ENCODE measurements at regions not wholly inside any gene's neighbourhood (a gene's known extent, or its start where the extent isn't known, plus 50 kb on each side); places are given as distances from the start of the nearest gene placed in this dataset.

GRCh38 chr6:84920021-84920420 is 155.6 kb upstream of the TBX18 start:
- DNase-seq (ENCODE audit: low read depth): no peak
- TF ChIP-seq, protein P1, sequence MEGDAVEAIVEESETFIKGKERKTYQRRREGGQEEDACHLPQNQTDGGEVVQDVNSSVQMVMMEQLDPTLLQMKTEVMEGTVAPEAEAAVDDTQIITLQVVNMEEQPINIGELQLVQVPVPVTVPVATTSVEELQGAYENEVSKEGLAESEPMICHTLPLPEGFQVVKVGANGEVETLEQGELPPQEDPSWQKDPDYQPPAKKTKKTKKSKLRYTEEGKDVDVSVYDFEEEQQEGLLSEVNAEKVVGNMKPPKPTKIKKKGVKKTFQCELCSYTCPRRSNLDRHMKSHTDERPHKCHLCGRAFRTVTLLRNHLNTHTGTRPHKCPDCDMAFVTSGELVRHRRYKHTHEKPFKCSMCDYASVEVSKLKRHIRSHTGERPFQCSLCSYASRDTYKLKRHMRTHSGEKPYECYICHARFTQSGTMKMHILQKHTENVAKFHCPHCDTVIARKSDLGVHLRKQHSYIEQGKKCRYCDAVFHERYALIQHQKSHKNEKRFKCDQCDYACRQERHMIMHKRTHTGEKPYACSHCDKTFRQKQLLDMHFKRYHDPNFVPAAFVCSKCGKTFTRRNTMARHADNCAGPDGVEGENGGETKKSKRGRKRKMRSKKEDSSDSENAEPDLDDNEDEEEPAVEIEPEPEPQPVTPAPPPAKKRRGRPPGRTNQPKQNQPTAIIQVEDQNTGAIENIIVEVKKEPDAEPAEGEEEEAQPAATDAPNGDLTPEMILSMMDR (IDR thresholded peaks at IDR 0.05; ENCODE audit: low read length, missing control alignments): no peak
- no peak overlapping the region for H3K4me3 ChIP-seq (replicated peaks; ENCODE audit: low read depth, low read length)

GRCh38 chr6:84916704-84917103 is 152.3 kb upstream of the TBX18 start:
- DNase-seq (ENCODE audit: low read depth): no peak
- TF ChIP-seq, protein P1 (IDR thresholded peaks at IDR 0.05; ENCODE audit: low read length, missing control alignments): no peak
- H3K4me3 ChIP-seq (replicated peaks; ENCODE audit: low read depth, low read length): no peak overlapping the region

DNA sequence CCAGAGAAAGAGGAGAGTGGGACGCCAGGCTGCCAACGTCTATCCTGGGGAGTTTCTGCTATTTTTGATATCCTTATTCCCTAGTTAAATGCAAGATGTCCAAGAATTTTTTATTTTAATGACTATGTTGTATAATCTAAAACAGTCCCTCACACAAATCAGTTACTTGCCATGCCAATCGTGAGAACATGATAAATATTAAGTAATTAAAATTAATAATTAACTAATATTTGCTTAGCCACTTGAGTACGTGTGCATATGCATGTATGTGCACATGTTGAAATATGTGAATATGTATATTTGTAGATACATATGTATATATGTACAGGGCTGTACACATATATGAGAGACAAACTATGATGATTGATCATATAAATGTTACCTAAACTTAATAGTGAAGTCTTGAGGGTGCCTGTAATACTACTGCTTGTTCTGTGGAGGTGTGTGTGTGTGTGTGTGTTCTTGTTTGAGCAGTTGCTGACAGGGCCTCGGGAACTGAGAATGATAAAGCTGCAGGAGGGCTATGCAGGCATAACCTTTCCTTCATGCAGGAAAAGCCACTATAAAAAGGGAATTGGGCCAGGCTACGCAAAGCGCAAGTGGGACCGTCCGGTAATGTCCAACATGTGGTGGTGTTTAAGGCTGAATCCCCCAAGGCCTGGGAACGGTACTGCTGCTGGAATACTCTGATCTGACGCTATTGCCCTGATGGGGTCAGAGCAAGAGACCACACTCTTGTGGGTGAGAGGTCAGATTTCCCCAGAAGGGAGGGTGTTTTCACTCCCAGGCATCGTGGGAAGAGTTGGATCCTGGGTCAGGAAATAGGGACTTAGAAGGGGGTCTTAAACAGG is 148.3 kb upstream of the TBX18 start:
- TF ChIP-seq, protein P1 (IDR thresholded peaks at IDR 0.05; ENCODE audit: low read length, missing control alignments): no peak
- no peak overlapping the region for H3K4me3 ChIP-seq (replicated peaks; ENCODE audit: low read depth, low read length)
- no peak for DNase-seq (ENCODE audit: low read depth)

DNA sequence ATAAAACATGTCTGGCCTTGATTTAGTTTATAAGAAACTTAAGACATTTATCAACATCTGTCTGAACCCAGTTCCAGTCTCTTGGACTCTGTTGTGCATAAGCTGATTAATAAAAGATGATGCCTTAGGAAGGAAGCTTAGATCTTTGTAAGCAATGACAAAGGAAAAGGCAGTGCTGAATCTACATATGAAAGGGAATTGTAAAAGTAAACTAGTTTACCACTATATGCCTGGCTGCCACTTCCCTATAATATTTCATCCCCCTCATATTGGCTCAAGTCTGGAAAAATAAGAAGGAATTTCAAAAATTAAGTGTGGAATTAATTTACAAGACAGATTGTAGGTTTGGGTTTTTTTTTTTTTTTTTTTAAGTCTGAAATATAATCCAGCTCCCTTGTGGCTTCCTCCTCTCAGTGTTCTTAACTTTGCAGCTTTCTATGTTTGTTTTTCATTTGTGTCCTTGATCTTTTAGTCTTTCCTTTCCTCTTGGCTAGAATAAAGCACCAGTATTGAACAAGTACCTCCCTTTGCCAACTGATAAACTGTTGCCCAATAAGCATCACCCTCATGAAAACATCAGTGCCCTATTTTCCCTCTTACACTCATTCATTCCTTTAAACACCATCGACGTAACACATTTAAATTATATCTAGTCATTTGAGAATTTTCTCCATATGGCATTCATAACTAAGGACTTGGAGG is 146.7 kb upstream of the TBX18 start:
- TF ChIP-seq, protein P1 (IDR thresholded peaks at IDR 0.05; ENCODE audit: low read length, missing control alignments): no peak
- no peak for DNase-seq (ENCODE audit: low read depth)
- no peak overlapping the region for H3K4me3 ChIP-seq (replicated peaks; ENCODE audit: low read depth, low read length)

DNA sequence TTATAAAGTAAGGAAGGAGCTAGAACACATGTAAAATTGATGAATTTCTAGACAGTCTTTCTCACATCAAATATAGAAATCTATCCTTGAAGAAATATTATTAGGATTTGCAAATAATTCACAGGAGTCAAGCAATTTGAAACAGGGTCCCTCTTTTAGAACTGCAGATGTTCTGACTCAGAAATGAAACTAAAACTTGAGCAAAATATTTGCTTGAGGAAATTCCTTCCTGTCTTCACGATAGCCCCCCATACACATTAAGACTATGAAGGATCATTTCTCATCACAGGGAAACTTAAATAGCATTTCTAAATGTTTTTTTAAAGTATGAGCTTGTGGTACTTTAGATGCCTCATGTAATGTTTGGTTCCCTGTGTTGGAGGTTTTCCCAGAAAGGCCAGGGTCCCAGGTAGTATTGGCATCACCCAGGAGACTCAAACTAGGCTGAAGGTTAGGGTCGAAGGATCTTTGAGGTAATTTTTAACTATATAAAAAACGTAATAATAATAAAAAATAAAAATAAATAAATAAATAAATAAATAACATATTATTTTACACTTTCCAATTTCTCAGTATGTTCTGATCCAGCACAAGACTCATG is 144.0 kb upstream of the TBX18 start:
- DNase-seq (ENCODE audit: low read depth): no peak
- H3K4me3 ChIP-seq (replicated peaks; ENCODE audit: low read depth, low read length): no peak overlapping the region
- TF ChIP-seq, protein P1 (IDR thresholded peaks at IDR 0.05; ENCODE audit: low read length, missing control alignments): no peak

DNA sequence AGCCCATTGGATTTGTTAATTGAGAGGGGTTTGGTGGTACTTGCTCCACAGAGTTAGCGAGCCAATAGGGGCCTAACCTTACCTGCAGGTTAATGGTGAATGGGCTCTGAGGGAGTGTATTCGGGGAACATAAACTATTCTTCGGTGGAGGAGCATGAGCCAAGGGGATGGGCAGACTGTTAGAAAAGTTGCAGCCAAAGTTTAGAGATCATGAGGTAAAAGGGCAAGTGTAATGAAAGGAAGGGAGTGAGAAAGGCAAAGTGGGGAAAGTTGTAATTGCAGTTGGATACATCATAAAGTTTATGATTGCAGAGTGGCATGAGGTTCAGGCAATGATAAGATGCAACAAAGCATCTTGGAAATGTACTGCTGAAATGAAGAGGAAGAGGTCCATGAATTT is 142.1 kb upstream of the TBX18 start:
- no peak for DNase-seq (ENCODE audit: low read depth)
- no peak overlapping the region for H3K4me3 ChIP-seq (replicated peaks; ENCODE audit: low read depth, low read length)
- TF ChIP-seq, protein P1 (IDR thresholded peaks at IDR 0.05; ENCODE audit: low read length, missing control alignments): no peak

All from fibroblast of pulmonary artery (primary cell).